Fibroblast of the aortic adventitia (primary cell): ENCODE measurements at regions not wholly inside any gene's neighbourhood (a gene's known extent, or its start where the extent isn't known, plus 50 kb on each side); places are given as distances from the start of the nearest gene placed in this dataset.
A peak's percentile ranks its signal among the peaks of the same experiment; 100 is the strongest.

ENCODE experiments used
- DNase-seq: peaks from one replicate; pipeline ENCODE4 v3.0.0-alpha.2; 2010; ENCODE audit warnings: low read depth
- H3K4me3 ChIP-seq: 2 replicates; pipeline ENCODE4 v1.5.1; 2011; ENCODE audit warnings: low read depth, mild to moderate bottlenecking, control low read depth, low read length, moderate library complexity
- TF ChIP-seq, protein P1 (sequence below): IDR thresholded peaks from 2 replicates; pipeline ENCODE4 v1.5.1; 2011; ENCODE audit warnings: mild to moderate bottlenecking, low read length, control low read depth, inconsistent platforms; ENCODE audit not compliant: insufficient read depth

DNA sequence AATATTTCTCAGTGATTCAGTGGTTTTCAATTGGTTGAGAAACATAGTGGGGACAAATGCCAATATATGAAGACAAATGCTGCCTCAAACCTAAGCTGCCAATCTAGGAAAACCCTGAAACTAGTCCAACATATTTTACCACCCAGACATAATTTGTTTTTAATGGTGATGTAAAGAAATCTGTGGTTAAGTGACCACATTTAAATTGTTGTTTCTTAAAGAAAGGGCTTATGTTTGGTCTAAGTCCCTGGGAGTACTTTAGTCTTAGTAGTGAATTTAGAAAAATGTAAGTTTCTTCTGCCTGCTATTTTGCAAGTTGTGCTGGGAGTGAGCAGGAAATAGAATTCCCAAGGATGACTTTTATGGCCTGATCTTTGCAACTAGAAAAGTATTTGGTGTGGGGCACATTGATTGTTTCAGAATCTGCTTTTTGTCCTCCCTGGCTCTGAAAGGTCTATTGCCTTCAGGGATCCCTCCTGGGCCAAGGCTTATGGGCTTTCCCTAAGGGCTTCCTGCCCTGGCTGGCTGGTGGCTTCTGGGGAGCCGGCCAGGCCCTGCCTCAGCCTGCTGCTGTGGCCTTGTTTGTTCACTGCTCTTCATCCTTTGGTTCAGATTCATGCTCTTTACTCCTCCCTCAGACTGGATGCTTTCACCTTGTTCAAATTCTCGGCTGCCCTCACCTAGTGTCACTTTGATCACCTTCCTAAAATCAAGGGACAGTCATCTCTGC lies 169.8 kb upstream of the JADE1 start:
- DNase-seq: peak; percentile 20
- TF ChIP-seq, protein P1, sequence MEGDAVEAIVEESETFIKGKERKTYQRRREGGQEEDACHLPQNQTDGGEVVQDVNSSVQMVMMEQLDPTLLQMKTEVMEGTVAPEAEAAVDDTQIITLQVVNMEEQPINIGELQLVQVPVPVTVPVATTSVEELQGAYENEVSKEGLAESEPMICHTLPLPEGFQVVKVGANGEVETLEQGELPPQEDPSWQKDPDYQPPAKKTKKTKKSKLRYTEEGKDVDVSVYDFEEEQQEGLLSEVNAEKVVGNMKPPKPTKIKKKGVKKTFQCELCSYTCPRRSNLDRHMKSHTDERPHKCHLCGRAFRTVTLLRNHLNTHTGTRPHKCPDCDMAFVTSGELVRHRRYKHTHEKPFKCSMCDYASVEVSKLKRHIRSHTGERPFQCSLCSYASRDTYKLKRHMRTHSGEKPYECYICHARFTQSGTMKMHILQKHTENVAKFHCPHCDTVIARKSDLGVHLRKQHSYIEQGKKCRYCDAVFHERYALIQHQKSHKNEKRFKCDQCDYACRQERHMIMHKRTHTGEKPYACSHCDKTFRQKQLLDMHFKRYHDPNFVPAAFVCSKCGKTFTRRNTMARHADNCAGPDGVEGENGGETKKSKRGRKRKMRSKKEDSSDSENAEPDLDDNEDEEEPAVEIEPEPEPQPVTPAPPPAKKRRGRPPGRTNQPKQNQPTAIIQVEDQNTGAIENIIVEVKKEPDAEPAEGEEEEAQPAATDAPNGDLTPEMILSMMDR: no peak
- no peak overlapping the region for H3K4me3 ChIP-seq

DNA sequence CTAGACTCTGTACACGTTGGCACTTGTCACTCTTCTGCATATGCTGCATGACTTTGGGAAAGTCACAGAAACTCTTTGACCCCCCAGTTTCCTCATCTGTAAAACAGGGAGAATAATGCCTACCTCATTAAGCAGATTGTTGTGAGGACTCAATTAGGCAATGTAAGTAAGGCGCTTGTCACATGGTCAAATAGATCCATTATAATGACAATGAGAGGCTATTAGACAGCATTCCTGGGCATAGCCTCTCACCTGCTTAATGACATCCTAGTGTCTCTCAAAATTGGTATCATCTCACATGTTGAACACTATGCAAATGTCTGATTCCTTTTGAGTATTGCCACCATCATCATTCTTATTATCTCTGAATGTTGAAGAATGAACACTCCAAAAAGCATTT lies 172.6 kb upstream of the JADE1 start:
- no peak overlapping the region for H3K4me3 ChIP-seq
- DNase-seq: no peak
- TF ChIP-seq, protein P1: no peak

DNA sequence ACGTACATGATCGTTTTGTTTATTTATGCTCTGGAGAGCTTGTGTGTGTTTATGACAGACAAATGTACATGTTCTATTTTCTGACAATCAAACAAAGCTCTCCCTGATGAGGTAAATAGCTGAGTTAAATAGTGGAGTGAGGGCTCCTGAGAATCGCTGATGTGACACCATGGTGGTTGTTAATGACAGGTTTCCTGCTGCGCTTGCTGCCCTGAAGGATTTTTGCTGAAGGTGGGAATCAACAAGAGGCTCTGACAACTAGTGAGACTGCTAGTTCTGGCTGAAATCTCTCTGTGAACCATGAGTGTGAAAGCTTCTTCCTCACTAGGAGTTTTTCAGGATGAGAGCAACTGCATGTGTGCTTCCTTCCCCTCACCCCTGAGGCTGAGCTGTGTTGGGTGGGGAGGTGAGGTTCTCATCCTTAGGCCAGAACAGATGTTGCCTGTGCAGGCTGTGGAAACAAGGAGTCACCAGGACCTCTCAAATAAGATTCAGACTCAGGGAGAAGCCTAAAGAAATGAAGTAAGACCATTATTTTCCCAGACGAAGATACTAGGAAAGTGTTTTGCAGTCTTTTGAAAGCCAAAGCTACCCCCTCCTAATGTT lies 173.4 kb upstream of the JADE1 start:
- no peak overlapping the region for H3K4me3 ChIP-seq
- TF ChIP-seq, protein P1: no peak
- DNase-seq: peak; percentile 23

DNA sequence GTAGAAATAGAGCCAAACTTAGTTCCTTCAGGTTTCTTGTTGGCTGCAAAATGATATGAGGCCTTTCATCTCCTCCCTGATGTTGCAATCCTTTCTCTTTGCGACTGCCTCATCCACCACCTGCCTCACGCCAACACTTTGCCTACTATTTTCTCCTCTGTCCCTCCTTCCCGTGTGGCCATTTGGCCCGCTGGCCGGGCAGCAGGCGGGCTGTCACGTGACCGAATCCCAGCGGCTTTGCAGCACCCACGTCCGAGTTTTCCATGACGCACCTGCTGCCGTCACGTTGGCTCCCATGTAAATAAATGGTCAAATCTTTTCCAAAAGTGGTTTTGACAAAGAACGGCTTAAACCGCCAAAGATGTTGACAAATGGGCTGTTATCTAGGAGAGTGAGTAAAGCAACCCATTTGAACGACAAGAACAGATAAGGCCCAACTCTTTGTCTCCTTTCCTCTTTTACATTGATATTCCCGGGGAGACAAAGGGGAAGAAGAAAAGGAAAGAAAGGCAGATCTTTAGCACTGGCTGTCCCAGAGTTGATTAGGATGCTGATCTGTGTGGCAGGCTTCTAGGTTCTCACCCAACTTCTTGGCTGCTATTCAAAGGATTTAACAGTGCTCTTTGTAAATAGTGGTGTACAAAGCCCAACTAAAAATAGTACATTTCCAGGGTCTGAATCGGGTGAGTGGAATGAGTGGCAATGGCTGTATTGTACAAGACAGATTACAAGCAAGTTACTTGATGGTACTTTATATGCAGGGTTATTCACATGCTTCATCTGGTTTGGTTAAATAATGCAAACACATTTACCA lies 174.2 kb upstream of the JADE1 start:
- no peak overlapping the region for H3K4me3 ChIP-seq
- TF ChIP-seq, protein P1: no peak
- DNase-seq: peak; percentile 91

DNA sequence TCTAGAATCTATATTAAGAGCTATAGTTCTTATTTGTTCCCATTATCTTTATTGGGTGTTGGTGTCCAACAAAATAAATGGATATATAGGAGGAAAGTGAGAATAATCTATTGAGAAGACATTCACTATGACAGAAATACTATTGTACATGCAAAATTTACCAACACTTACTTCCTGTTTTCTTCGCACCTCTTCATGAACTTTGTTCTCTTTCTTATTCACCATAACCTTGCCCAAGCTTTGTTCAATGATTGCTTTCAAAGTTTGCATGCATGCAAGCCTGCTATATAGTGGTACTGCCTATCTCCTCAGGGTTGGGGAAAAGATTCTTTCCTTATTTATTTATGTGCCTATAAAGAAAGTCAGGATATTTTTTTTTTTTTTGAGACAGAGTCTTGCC lies 176.4 kb upstream of the JADE1 start:
- TF ChIP-seq, protein P1: no peak
- DNase-seq: no peak

DNA sequence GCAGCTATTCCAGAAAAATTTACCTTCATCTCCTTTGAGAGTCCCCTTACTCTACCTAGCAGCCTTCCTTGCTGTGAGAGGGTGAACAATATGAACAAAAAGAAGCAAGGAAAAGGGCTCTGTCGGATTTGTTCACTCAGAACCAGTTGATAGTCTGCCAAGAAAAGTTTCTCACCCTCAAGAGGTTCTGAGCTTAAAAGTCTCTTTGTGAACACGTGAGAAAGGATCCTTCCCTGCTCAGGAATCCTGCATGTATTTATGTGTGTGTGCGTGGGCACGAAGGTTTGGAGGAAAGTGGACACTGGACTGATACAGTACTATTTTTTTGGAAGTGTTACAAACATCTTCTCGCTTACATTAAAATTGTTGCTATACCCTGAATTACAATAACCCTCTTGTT lies 178.6 kb upstream of the JADE1 start:
- H3K4me3 ChIP-seq: no peak overlapping the region
- TF ChIP-seq, protein P1: no peak
- DNase-seq: peak; percentile 47

More for the DNA sequence above, 176.4 kb upstream of the JADE1 start:
- H3K4me3 ChIP-seq: no peak overlapping the region
